ENCODE measurements at regions not wholly inside any gene's neighbourhood (a gene's known extent, or its start where the extent isn't known, plus 50 kb on each side); places are given as distances from the start of the nearest gene placed in this dataset.

- H3K27ac Mint-ChIP-seq: no peak overlapping the region
- peaks cover 24% of the 10 kb centered on the region for H3K36me3 Mint-ChIP-seq
- DNase-seq (no peak), ATAC-seq (no peak)
- H3K9me3 Mint-ChIP-seq (ENCODE audit: low read depth): peaks cover 2% of the 10 kb centered on the region
- no peak overlapping the region for H3K4me3 Mint-ChIP-seq
- H3K4me1 Mint-ChIP-seq: peaks cover 9% of the 10 kb centered on the region
- H3K27me3 Mint-ChIP-seq: peaks cover 5% of the 10 kb centered on the region
- CTCF ChIA-PET: no interaction called here
Measured at GRCh38 chr6:29884261-29884660, 56.6 kb downstream of the HLA-G start.

GRCh38 chr6:29886701-29887100 is 55.6 kb upstream of the HLA-A start:
- Mint-ChIP-seq H3K27ac (peak overlapping the region; percentile 57), H3K9me3 (ENCODE audit: low read depth) (peaks cover 2% of the 10 kb centered on the region), H3K4me3 (peak overlapping the region; percentile 60), H3K27me3 (peaks cover 3% of the 10 kb centered on the region), H3K4me1 (peaks cover 9% of the 10 kb centered on the region), H3K36me3 (peaks cover 22% of the 10 kb centered on the region)
- CTCF ChIA-PET: no interaction called here
- ATAC-seq (no peak), DNase-seq (no peak)

- peak overlapping the region; percentile 70 for H3K27ac Mint-ChIP-seq
- H3K4me1 Mint-ChIP-seq: peaks cover 9% of the 10 kb centered on the region
- DNase-seq (peak; percentile 48), ATAC-seq (peak; percentile 52)
- H3K36me3 Mint-ChIP-seq: peaks cover 20% of the 10 kb centered on the region
- peaks cover 3% of the 10 kb centered on the region for H3K27me3 Mint-ChIP-seq
- H3K9me3 Mint-ChIP-seq (ENCODE audit: low read depth): peaks cover 2% of the 10 kb centered on the region
- CTCF ChIA-PET: no interaction called here
- peak overlapping the region; percentile 78 for H3K4me3 Mint-ChIP-seq
Measured at GRCh38 chr6:29887330-29887818, 55.0 kb upstream of the HLA-A start.

- CTCF ChIA-PET: no interaction called here
- Mint-ChIP-seq H3K9me3 (ENCODE audit: low read depth) (peaks cover 2% of the 10 kb centered on the region), H3K27me3 (no peaks in the 10 kb centered on the region), H3K27ac (peak overlapping the region; percentile 84), H3K36me3 (peaks cover 14% of the 10 kb centered on the region), H3K4me3 (peak overlapping the region; percentile 78), H3K4me1 (peaks cover 9% of the 10 kb centered on the region)
- ATAC-seq (peak; percentile 91), DNase-seq (peak; percentile 89)
Measured at GRCh38 chr6:29887819-29888776, 54.2 kb upstream of the HLA-A start.
